GM12878 (cell line): ENCODE measurements at regions not wholly inside any gene's neighbourhood (a gene's known extent, or its start where the extent isn't known, plus 50 kb on each side); places are given as distances from the start of the nearest gene placed in this dataset.
A peak's percentile ranks its signal among the peaks of the same experiment; 100 is the strongest.

Experiments used
- ATAC-seq: fragments of 200-7000 bp; cut with Tn5 transposase; 3 replicates; pipeline ENCODE4 v1.9.1; 2020; ENCODE audit warnings: mild to moderate bottlenecking, moderate library complexity
- BruUV-seq: library from RNA; stranded (reverse); fragments of 400-500 nt; replicated peaks from 2 replicates; lab custom pipeline; 2021; lab: Mats Ljungman, UMichigan
- CTCF ChIA-PET: fragments of 300-600 bp; sonication (Branson Sonifier 250); formaldehyde crosslinking; extraction: SDS; loops from one replicate; lab custom pipeline; 2021; ENCODE audit warnings: inconsistent platforms; lab: Yijun Ruan, JAX
- POLR2A ChIA-PET: fragments of 350-600 bp; formaldehyde crosslinking; extraction: SDS; loops from one replicate; lab custom pipeline; 2021; ENCODE audit warnings: inconsistent platforms; lab: Charles Lee
- RAD21 ChIA-PET: fragments of 300-600 bp; sonication (Branson Sonifier 250); formaldehyde crosslinking; loops from one replicate; lab custom pipeline; 2023; ENCODE audit warnings: antibody characterized with exemption; ENCODE audit not compliant: unreplicated experiment; lab: Charles Lee
- SMC1A ChIA-PET: fragments of 300-600 bp; sonication (Branson Sonifier 250); formaldehyde crosslinking; loops from one replicate; lab custom pipeline; 2023; ENCODE audit not compliant: unreplicated experiment, uncharacterized antibody; lab: Charles Lee
- DNase-seq: peaks from one replicate; pipeline ENCODE4 v3.0.0-alpha.2; 2011; ENCODE audit warnings: low read depth, low spot score
- FAIRE-seq: peaks from 3 replicates; lab custom pipeline; 2011; peaks lifted over from hg19 to GRCh38; lab: Jason Lieb, UNC
- H2AFZ ChIP-seq: 2 replicates; pipeline ENCODE4 v1.6.0; 2011; ENCODE audit warnings: low read depth, low read length, control low read depth; ENCODE audit not compliant: control insufficient read depth
- H3K27ac ChIP-seq: 2 replicates; pipeline ENCODE4 v1.5.1; 2011; ENCODE audit warnings: control low read depth; ENCODE audit not compliant: control insufficient read depth, insufficient read depth
- H3K27me3 ChIP-seq, 2 experiments: replicated peaks in 1 of 2; 2 replicates each; pipeline versions ENCODE4 v1.6.0 to v1.6.1; 2011; ENCODE audit warnings: low read length in 1 of 2; ENCODE audit not compliant: control insufficient read depth in 2 of 2, insufficient read depth in 2 of 2
- H3K36me3 ChIP-seq, 2 experiments: 2 replicates each; pipeline ENCODE4 v1.5.1; 2011; ENCODE audit warnings: low read length in 1 of 2; ENCODE audit not compliant: control insufficient read depth in 2 of 2, insufficient read depth in 2 of 2
- H3K4me1 ChIP-seq: 2 replicates; pipeline ENCODE4 v1.6.1; 2011; ENCODE audit warnings: mild to moderate bottlenecking, low read length, moderate library complexity, mixed read lengths; ENCODE audit not compliant: control insufficient read depth, insufficient read depth
- H3K4me2 ChIP-seq: 2 replicates; pipeline ENCODE4 v1.6.0; 2011; ENCODE audit warnings: control low read depth; ENCODE audit not compliant: control insufficient read depth, insufficient read depth
- H3K4me3 ChIP-seq: fragments of 200-600 bp; sonication (generic); 2 replicates; pipeline ENCODE4 v1.5.1; 2016
- H3K79me2 ChIP-seq: 2 replicates; pipeline ENCODE4 v1.6.0; 2011; ENCODE audit warnings: low read length; ENCODE audit not compliant: control insufficient read depth, insufficient read depth
- H3K9ac ChIP-seq: 2 replicates; pipeline ENCODE4 v1.8.0; 2011; ENCODE audit warnings: low read length, control low read depth, mixed read lengths; ENCODE audit not compliant: control insufficient read depth, insufficient read depth
- H3K9me3 ChIP-seq: replicated peaks from 3 replicates; pipeline ENCODE4 v1.5.1; 2011; ENCODE audit warnings: mild to moderate bottlenecking, low read length; ENCODE audit not compliant: control insufficient read depth, insufficient read depth
- H4K20me1 ChIP-seq: 2 replicates; pipeline ENCODE4 v1.6.0; 2011; ENCODE audit not compliant: control insufficient read depth, insufficient read depth
- CHD1 ChIP-seq: IDR thresholded peaks from 2 replicates; pipeline ENCODE4 v1.6.1; 2012; ENCODE audit warnings: low read depth, low read length, improper control_type of control experiment
- CREM ChIP-seq: IDR thresholded peaks from 2 replicates; pipeline ENCODE4 v1.6.1; 2014; ENCODE audit warnings: antibody characterized with exemption, low read depth
- EED ChIP-seq: sonication (generic); IDR thresholded peaks from 2 replicates; pipeline ENCODE4 v1.6.1; 2016; ENCODE audit warnings: antibody characterized with exemption, low read depth
- EGR1 ChIP-seq, 2 experiments: IDR thresholded peaks; 1 replicate in 1 of 2; 2 replicates in 1 of 2; pipeline ENCODE4 v1.6.1; 2011 to 2012; ENCODE audit warnings: low read depth in 2 of 2, low read length in 2 of 2, borderline replicate concordance in 1 of 2, mild to moderate bottlenecking in 1 of 2, moderate library complexity in 1 of 2
- HCFC1 ChIP-seq: fragments of 150-350 bp; IDR thresholded peaks from 2 replicates; pipeline ENCODE4 v1.6.1; 2014; ENCODE audit warnings: low read length
- MTA3 ChIP-seq: IDR thresholded peaks from 2 replicates; pipeline ENCODE4 v1.6.1; 2012; ENCODE audit warnings: low read length, inconsistent platforms, borderline replicate concordance
- NR2C2 ChIP-seq: IDR thresholded peaks from 2 replicates; pipeline ENCODE4 v1.6.1; 2011; ENCODE audit warnings: borderline replicate concordance, low read depth; ENCODE audit not compliant: control insufficient read depth, insufficient read length
- NRF1 ChIP-seq: conservative IDR thresholded peaks from 2 replicates; pipeline ENCODE4 v1.6.1; 2011; ENCODE audit warnings: mild to moderate bottlenecking, low read depth, low read length, improper control_type of control experiment
- PML ChIP-seq: IDR thresholded peaks from 2 replicates; pipeline ENCODE4 v1.6.1; 2012; ENCODE audit warnings: low read length, inconsistent platforms
- SIN3A ChIP-seq: IDR thresholded peaks from 2 replicates; pipeline ENCODE4 v1.6.1; 2012; ENCODE audit warnings: low read depth, low read length, improper control_type of control experiment
- SIX5 ChIP-seq: IDR thresholded peaks from 2 replicates; pipeline ENCODE4 v1.6.1; 2011; ENCODE audit warnings: mild to moderate bottlenecking, low read depth, low read length, moderate library complexity; ENCODE audit not compliant: severe bottlenecking
- SMAD1 ChIP-seq: fragments of 450-650 bp; IDR thresholded peaks from 2 replicates; pipeline ENCODE4 v1.6.1; 2018; ENCODE audit warnings: mild to moderate bottlenecking, low read depth; ENCODE audit not compliant: partially characterized antibody
- TCF3 ChIP-seq: IDR thresholded peaks from 2 replicates; pipeline ENCODE4 v1.6.1; 2012; ENCODE audit warnings: low read depth, mild to moderate bottlenecking, low read length, borderline replicate concordance; ENCODE audit not compliant: insufficient read depth
- WGBS: methylation state at CpG from one replicate; pipeline ENCODE4 v1.1.6; 2016; ENCODE audit warnings: low lambda C conversion rate; ENCODE audit not compliant: insufficient replicate concordance, insufficient coverage; ENCODE audit errors: missing lambda C conversion rate; 5-methylcytosine and 5-hydroxymethylcytosine counted together
- in situ Hi-C: fragments of 300-500 bp; cut with MboI; formaldehyde crosslinking; loops from 9 replicates; pipeline ENCODE4 v1.14.3; 2018; ENCODE audit warnings: mixed read lengths
- intact Hi-C: fragments of 100-400 bp; cut with micrococcal nuclease; formaldehyde crosslinking; loops from one replicate; pipeline ENCODE4 v1.14.2; 2022; ENCODE audit not compliant: unreplicated experiment
- TF ChIP-seq, protein P1 (sequence below): IDR thresholded peaks from 2 replicates; pipeline ENCODE4 v1.6.1; 2011; ENCODE audit warnings: borderline replicate concordance, low read depth, mild to moderate bottlenecking, moderate library complexity, mixed read lengths, low read length; ENCODE audit not compliant: insufficient read depth; ENCODE audit errors: extremely low read length
- TF ChIP-seq, protein P2 (sequence below): fragments of 450-650 bp; IDR thresholded peaks from 2 replicates; pipeline ENCODE4 v1.6.1; 2018; ENCODE audit warnings: mild to moderate bottlenecking, low read depth, moderate library complexity; ENCODE audit not compliant: partially characterized antibody
- TF ChIP-seq, protein P3 (sequence below): IDR thresholded peaks from 2 replicates; pipeline ENCODE4 v1.6.1; 2011; ENCODE audit warnings: borderline replicate concordance, low read depth, mild to moderate bottlenecking, moderate library complexity, low read length; ENCODE audit not compliant: insufficient read depth, poor library complexity, severe bottlenecking
- TF ChIP-seq, protein P4 (sequence below): fragments of 450-650 bp; IDR thresholded peaks from 2 replicates; pipeline ENCODE4 v1.6.1; 2017; ENCODE audit warnings: low read depth, mild to moderate bottlenecking, moderate library complexity

DNA sequence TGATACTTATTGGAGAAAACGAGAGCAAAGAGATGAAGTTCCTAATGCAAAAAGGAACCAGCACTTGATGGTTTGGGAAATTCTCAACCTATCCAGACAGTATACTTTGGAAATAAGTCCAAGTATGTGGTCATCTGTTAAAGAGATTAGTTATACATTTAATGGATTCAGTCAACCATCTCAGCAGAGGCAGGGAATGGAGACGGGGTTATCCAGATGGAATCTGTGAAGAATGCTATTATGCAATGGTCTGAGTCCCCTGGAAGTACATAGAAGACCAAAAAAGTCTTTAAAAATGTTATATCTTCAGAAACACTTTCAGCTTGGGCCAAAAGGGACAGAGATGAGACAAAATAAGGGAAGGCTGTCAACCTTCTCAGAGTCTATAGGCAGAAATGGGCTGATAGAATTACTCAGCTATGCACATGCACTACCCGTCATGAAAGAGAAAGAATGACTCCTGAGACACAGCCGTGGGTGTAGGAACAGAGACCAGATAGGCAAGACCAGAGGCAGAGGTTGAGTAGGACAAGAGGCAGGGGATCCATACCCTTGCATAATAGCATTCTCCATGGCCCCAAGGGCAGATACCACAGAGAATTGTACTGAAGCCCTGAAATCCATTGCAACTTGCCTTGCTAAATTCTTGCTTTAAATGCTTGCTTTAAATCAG lies 738.8 kb upstream of the POT1 start:
- Histone ChIP-seq H3K4me1 (no peaks in the 10 kb centered on the region), H3K4me2 (no peak overlapping the region), H3K4me3 (no peak overlapping the region), H3K9me3 (no peaks in the 10 kb centered on the region), H4K20me1 (no peaks in the 10 kb centered on the region), H2AFZ (no peak overlapping the region), H3K27ac (no peak overlapping the region), H3K9ac (no peak overlapping the region), H3K27me3 (no peaks in the 10 kb centered on the region), H3K36me3 (no peaks in the 10 kb centered on the region), H3K79me2 (no peaks in the 10 kb centered on the region)
- ChIA-PET SMC1A (interaction anchor here (1.1 kb wide), 1 partner anchor 87 kb away, joined by 3 read pairs; no protein-coding TSS in a partner anchor), POLR2A (no interaction called here), RAD21 (interaction anchor here (1.0 kb wide), 1 partner anchor 608 kb away, joined by 3 read pairs; no protein-coding TSS in a partner anchor), CTCF (interaction anchor here (1.2 to 2.2 kb wide), 3 partner anchors 9 to 609 kb away, joined by 4 to 10 read pairs (median 4); no protein-coding TSS in a partner anchor)
- WGBS: 11% methylated on average over 4 of the region's 4 CpGs
- ATAC-seq (peak; percentile 48), DNase-seq (no peak), FAIRE-seq (no peak)
- intact Hi-C loops (no loop called here), in situ Hi-C loops (no loop called here)
- no TSS peak for BruUV-seq
- TF ChIP-seq EED: no peak
- TF ChIP-seq HCFC1: no peak
- TF ChIP-seq TCF3: no peak
- TF ChIP-seq, protein P1, sequence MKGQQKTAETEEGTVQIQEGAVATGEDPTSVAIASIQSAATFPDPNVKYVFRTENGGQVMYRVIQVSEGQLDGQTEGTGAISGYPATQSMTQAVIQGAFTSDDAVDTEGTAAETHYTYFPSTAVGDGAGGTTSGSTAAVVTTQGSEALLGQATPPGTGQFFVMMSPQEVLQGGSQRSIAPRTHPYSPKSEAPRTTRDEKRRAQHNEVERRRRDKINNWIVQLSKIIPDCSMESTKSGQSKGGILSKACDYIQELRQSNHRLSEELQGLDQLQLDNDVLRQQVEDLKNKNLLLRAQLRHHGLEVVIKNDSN: no peak
- TF ChIP-seq, protein P2, sequence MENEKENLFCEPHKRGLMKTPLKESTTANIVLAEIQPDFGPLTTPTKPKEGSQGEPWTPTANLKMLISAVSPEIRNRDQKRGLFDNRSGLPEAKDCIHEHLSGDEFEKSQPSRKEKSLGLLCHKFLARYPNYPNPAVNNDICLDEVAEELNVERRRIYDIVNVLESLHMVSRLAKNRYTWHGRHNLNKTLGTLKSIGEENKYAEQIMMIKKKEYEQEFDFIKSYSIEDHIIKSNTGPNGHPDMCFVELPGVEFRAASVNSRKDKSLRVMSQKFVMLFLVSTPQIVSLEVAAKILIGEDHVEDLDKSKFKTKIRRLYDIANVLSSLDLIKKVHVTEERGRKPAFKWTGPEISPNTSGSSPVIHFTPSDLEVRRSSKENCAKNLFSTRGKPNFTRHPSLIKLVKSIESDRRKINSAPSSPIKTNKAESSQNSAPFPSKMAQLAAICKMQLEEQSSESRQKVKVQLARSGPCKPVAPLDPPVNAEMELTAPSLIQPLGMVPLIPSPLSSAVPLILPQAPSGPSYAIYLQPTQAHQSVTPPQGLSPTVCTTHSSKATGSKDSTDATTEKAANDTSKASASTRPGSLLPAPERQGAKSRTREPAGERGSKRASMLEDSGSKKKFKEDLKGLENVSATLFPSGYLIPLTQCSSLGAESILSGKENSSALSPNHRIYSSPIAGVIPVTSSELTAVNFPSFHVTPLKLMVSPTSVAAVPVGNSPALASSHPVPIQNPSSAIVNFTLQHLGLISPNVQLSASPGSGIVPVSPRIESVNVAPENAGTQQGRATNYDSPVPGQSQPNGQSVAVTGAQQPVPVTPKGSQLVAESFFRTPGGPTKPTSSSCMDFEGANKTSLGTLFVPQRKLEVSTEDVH: no peak
- TF ChIP-seq SIN3A: no peak
- TF ChIP-seq PML: no peak
- no peak for TF ChIP-seq SMAD1
- TF ChIP-seq, protein P3, sequence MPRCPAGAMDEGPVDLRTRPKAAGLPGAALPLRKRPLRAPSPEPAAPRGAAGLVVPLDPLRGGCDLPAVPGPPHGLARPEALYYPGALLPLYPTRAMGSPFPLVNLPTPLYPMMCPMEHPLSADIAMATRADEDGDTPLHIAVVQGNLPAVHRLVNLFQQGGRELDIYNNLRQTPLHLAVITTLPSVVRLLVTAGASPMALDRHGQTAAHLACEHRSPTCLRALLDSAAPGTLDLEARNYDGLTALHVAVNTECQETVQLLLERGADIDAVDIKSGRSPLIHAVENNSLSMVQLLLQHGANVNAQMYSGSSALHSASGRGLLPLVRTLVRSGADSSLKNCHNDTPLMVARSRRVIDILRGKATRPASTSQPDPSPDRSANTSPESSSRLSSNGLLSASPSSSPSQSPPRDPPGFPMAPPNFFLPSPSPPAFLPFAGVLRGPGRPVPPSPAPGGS: no peak
- TF ChIP-seq, protein P4, sequence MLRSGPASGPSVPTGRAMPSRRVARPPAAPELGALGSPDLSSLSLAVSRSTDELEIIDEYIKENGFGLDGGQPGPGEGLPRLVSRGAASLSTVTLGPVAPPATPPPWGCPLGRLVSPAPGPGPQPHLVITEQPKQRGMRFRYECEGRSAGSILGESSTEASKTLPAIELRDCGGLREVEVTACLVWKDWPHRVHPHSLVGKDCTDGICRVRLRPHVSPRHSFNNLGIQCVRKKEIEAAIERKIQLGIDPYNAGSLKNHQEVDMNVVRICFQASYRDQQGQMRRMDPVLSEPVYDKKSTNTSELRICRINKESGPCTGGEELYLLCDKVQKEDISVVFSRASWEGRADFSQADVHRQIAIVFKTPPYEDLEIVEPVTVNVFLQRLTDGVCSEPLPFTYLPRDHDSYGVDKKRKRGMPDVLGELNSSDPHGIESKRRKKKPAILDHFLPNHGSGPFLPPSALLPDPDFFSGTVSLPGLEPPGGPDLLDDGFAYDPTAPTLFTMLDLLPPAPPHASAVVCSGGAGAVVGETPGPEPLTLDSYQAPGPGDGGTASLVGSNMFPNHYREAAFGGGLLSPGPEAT: no peak
- no peak for TF ChIP-seq EGR1 (IDR thresholded peaks at IDR 0.05; ENCODE audit: borderline replicate concordance in 1 of 2, low read depth in 2 of 2, low read length in 2 of 2)
- TF ChIP-seq NR2C2: no peak
- no peak for TF ChIP-seq MTA3
- no peak for TF ChIP-seq NRF1
- no peak for TF ChIP-seq CHD1
- no peak for TF ChIP-seq CREM
- TF ChIP-seq SIX5: no peak
